IMR-90 (cell line): ENCODE measurements at regions not wholly inside any gene's neighbourhood (a gene's known extent, or its start where the extent isn't known, plus 50 kb on each side); places are given as distances from the start of the nearest gene placed in this dataset.

Experiments used
- ATAC-seq: fragments of 200-7000 bp; cut with Tn5 transposase; 2 replicates; pipeline ENCODE4 v1.9.1; 2020; ENCODE audit warnings: low read depth, mild to moderate bottlenecking, moderate library complexity
- BruUV-seq: library from RNA; stranded (reverse); fragments of 400-500 nt; replicated peaks from 2 replicates; lab custom pipeline; 2021; lab: Mats Ljungman, UMichigan
- CTCF ChIA-PET: fragments of 300-600 bp; formaldehyde crosslinking; extraction: SDS; loops from one replicate; lab custom pipeline; 2021; ENCODE audit warnings: antibody characterized with exemption; lab: Yijun Ruan, JAX
- POLR2A ChIA-PET: fragments of 300-600 bp; sonication (Branson Sonifier 250); formaldehyde crosslinking; loops from one replicate; lab custom pipeline; 2022; ENCODE audit warnings: antibody characterized with exemption; ENCODE audit not compliant: unreplicated experiment; lab: Charles Lee
- DNase-seq: peaks from one replicate; pipeline ENCODE4 v3.0.0; 2013
- H2AFZ ChIP-seq: replicated peaks from 2 replicates; pipeline ENCODE3; 2013; ENCODE audit warnings: low read length, mild to moderate bottlenecking; ENCODE audit not compliant: poor library complexity
- H2AK5ac ChIP-seq: 2 replicates; pipeline ENCODE4 v1.6.1; 2013; ENCODE audit warnings: low read depth, low read length, inconsistent platforms
- H2AK9ac ChIP-seq: replicated peaks from 2 replicates; pipeline ENCODE3; 2013; ENCODE audit warnings: mild to moderate bottlenecking, low read depth, low read length, moderate library complexity; ENCODE audit not compliant: poor library complexity
- H2BK120ac ChIP-seq: 2 replicates; pipeline ENCODE4 v1.6.1; 2013; ENCODE audit warnings: low read depth, low read length, inconsistent platforms
- H2BK15ac ChIP-seq: 3 replicates; pipeline ENCODE4 v1.6.1; 2013; ENCODE audit warnings: low read depth, low read length, inconsistent platforms
- H2BK20ac ChIP-seq: 2 replicates; pipeline ENCODE4 v1.6.1; 2013; ENCODE audit warnings: low read depth, mild to moderate bottlenecking, inconsistent platforms, low read length, moderate library complexity
- H2BK5ac ChIP-seq: 2 replicates; pipeline ENCODE4 v1.6.1; 2013; ENCODE audit warnings: mild to moderate bottlenecking, low read depth, low read length, inconsistent platforms; ENCODE audit not compliant: poor library complexity, severe bottlenecking
- H3K14ac ChIP-seq: replicated peaks from 2 replicates; pipeline ENCODE4 v1.6.1; 2013; ENCODE audit warnings: low read depth, low read length, inconsistent platforms
- H3K18ac ChIP-seq: 2 replicates; pipeline ENCODE4 v1.6.1; 2013; ENCODE audit warnings: low read depth, low read length, control low read depth
- H3K23ac ChIP-seq: 2 replicates; pipeline ENCODE4 v1.6.1; 2013; ENCODE audit warnings: low read depth, low read length, inconsistent platforms
- H3K27ac ChIP-seq: 2 replicates; pipeline ENCODE4 v1.5.1; 2013; ENCODE audit warnings: mild to moderate bottlenecking, control low read depth, low read length; ENCODE audit not compliant: insufficient read depth
- H3K27me3 ChIP-seq: 2 replicates; pipeline ENCODE4 v1.6.1; 2013; ENCODE audit warnings: low read length; ENCODE audit not compliant: control insufficient read depth, insufficient read depth
- H3K36me3 ChIP-seq: 2 replicates; pipeline ENCODE4 v1.6.1; 2013; ENCODE audit warnings: low read length, mixed read lengths; ENCODE audit not compliant: control insufficient read depth, insufficient read depth
- H3K4ac ChIP-seq: 2 replicates; pipeline ENCODE4 v1.6.1; 2013; ENCODE audit warnings: low read depth, low read length, inconsistent platforms
- H3K4me1 ChIP-seq: 2 replicates; pipeline ENCODE4 v1.6.1; 2013; ENCODE audit warnings: low read length, mixed read lengths; ENCODE audit not compliant: control insufficient read depth, insufficient read depth
- H3K4me2 ChIP-seq: 2 replicates; pipeline ENCODE4 v1.6.1; 2013; ENCODE audit warnings: low read depth, mild to moderate bottlenecking, control low read depth, low read length, moderate library complexity
- H3K4me3 ChIP-seq: 2 replicates; pipeline ENCODE4 v1.5.1; 2013; ENCODE audit warnings: low read depth, mild to moderate bottlenecking, control low read depth, low read length, moderate library complexity; ENCODE audit not compliant: insufficient read depth
- H3K56ac ChIP-seq: 2 replicates; pipeline ENCODE4 v1.6.1; 2013; ENCODE audit warnings: low read length, inconsistent platforms; ENCODE audit not compliant: insufficient read depth; ENCODE audit errors: extremely low read depth
- H3K79me1 ChIP-seq, 2 experiments: 2 replicates each; pipeline ENCODE4 v1.6.1; 2013; ENCODE audit warnings: low read length in 2 of 2, inconsistent platforms in 1 of 2, low read depth in 1 of 2
- H3K9ac ChIP-seq: 2 replicates; pipeline ENCODE4 v1.6.1; 2013; ENCODE audit warnings: low read depth, low read length, control low read depth
- H3K9me1 ChIP-seq: 2 replicates; pipeline ENCODE4 v1.6.1; 2013; ENCODE audit warnings: low read length, inconsistent platforms; ENCODE audit not compliant: insufficient read depth
- H3K9me3 ChIP-seq: 2 replicates; pipeline ENCODE4 v1.6.1; 2013; ENCODE audit warnings: low read length; ENCODE audit not compliant: control insufficient read depth, insufficient read depth
- H4K20me1 ChIP-seq: 2 replicates; pipeline ENCODE4 v1.6.1; 2013; ENCODE audit warnings: low read length, inconsistent platforms; ENCODE audit not compliant: insufficient read depth
- H4K5ac ChIP-seq: 2 replicates; pipeline ENCODE4 v1.6.1; 2013; ENCODE audit warnings: mild to moderate bottlenecking, low read depth, low read length, control low read depth
- H4K8ac ChIP-seq, 2 experiments: 2 replicates each; pipeline ENCODE4 v1.6.1; 2013; ENCODE audit warnings: low read depth in 2 of 2, low read length in 2 of 2, control low read depth in 1 of 2, inconsistent platforms in 1 of 2
- H4K91ac ChIP-seq: 2 replicates; pipeline ENCODE4 v1.6.1; 2013; ENCODE audit warnings: low read depth, low read length, inconsistent platforms; ENCODE audit not compliant: insufficient read depth
- ELK1 ChIP-seq: fragments of 150-350 bp; IDR thresholded peaks from 2 replicates; pipeline ENCODE4 v1.6.1; 2016; ENCODE audit warnings: low read depth, mild to moderate bottlenecking, low read length, moderate library complexity, borderline replicate concordance
- FOS ChIP-seq: fragments of 150-350 bp; IDR thresholded peaks from 2 replicates; pipeline ENCODE4 v1.6.1; 2016; ENCODE audit warnings: low read depth, low read length
- MXI1 ChIP-seq: IDR thresholded peaks from 2 replicates; pipeline ENCODE4 v1.6.1; 2012; ENCODE audit warnings: low read depth, mild to moderate bottlenecking, low read length, moderate library complexity, borderline replicate concordance
- RCOR1 ChIP-seq: IDR thresholded peaks from 2 replicates; pipeline ENCODE4 v1.6.1; 2012; ENCODE audit warnings: mild to moderate bottlenecking, low read length, improper control_type of control experiment; ENCODE audit not compliant: insufficient replicate concordance
- RFX5 ChIP-seq: IDR thresholded peaks from 2 replicates; pipeline ENCODE4 v1.8.0; 2012; ENCODE audit warnings: low read depth, mild to moderate bottlenecking, low read length, moderate library complexity
- SMC3 ChIP-seq: fragments of 150-350 bp; IDR thresholded peaks from 2 replicates; pipeline ENCODE4 v1.6.1; 2016; ENCODE audit warnings: low read depth, mild to moderate bottlenecking, antibody characterized with exemption, low read length, moderate library complexity
- WGBS, 2 experiments: methylation state at CpG; one replicate each; pipeline versions ENCODE4 v1.1.5 to v1.1.7; 2013; ENCODE audit warnings: missing lambda C conversion rate in 2 of 2; ENCODE audit not compliant: insufficient read length in 1 of 2; ENCODE audit errors: extremely low coverage in 2 of 2; 5-methylcytosine and 5-hydroxymethylcytosine counted together
- dilution Hi-C: fragments of 300-500 bp; cut with HindIII; formaldehyde crosslinking; loops from one replicate; pipeline ENCODE4 v1.14.3; 2018; ENCODE audit warnings: low sequenced_read_pairs; ENCODE audit not compliant: unreplicated experiment
- in situ Hi-C: fragments of 300-500 bp; cut with MboI; formaldehyde crosslinking; loops from 3 replicates; pipeline ENCODE4 v1.14.3; 2019; ENCODE audit warnings: low sequenced_read_pairs, inconsistent platforms, mixed read lengths
- intact Hi-C: fragments of 100-400 bp; cut with micrococcal nuclease; formaldehyde crosslinking; loops from 2 replicates; pipeline ENCODE4 v1.10.0; 2022

- no peak overlapping the region for H4K5ac ChIP-seq
- H2BK15ac ChIP-seq, result no peak overlapping the region
- H2AFZ ChIP-seq, result no peak overlapping the region
- H3K14ac ChIP-seq, result no peak overlapping the region
- H2BK20ac ChIP-seq, result no peak overlapping the region
- H3K18ac ChIP-seq, result no peak overlapping the region
- no CpG with 5 or more reads among the region's 4 CpGs for WGBS, 2 experiments
- no peak overlapping the region for H3K4me2 ChIP-seq
- no peak overlapping the region for H2BK120ac ChIP-seq
- no peaks in the 10 kb centered on the region for H3K4me1 ChIP-seq
- in situ Hi-C loops, result no loop called here
- H3K9me1 ChIP-seq, result no peaks in the 10 kb centered on the region
- peaks cover 53% of the 10 kb centered on the region for H3K9me3 ChIP-seq
- H3K79me1 ChIP-seq, result no peaks in the 10 kb centered on the region
- TF ChIP-seq RFX5 (no peak), ELK1 (no peak), RCOR1 (no peak), FOS (no peak), SMC3 (no peak), MXI1 (no peak)
- dilution Hi-C loops, result no loop called here
- H2BK5ac ChIP-seq, result no peak overlapping the region
- H3K4me3 ChIP-seq, result no peak overlapping the region
- H4K91ac ChIP-seq, result no peak overlapping the region
- no peak overlapping the region for H3K56ac ChIP-seq
- H2AK5ac ChIP-seq, result no peak overlapping the region
- H3K23ac ChIP-seq, result no peak overlapping the region
- H4K8ac ChIP-seq, result no peak overlapping the region
- no peaks in the 10 kb centered on the region for H3K36me3 ChIP-seq
- POLR2A ChIA-PET, result no interaction called here
- no peak overlapping the region for H3K9ac ChIP-seq
- ATAC-seq (no peak), DNase-seq (no peak)
- H2AK9ac ChIP-seq, result no peak overlapping the region
- H3K27ac ChIP-seq, result no peak overlapping the region
- H3K4ac ChIP-seq, result no peak overlapping the region
- CTCF ChIA-PET, result no interaction called here
- no peaks in the 10 kb centered on the region for H4K20me1 ChIP-seq
- H3K27me3 ChIP-seq, result no peaks in the 10 kb centered on the region
- BruUV-seq, result no TSS peak
- intact Hi-C loops, result no loop called here
Measured at GRCh38 chr1:5373281-5373680, 618.9 kb downstream of the NPHP4 start.
